AG10803 (cell line): ENCODE measurements at regions not wholly inside any gene's neighbourhood (a gene's known extent, or its start where the extent isn't known, plus 50 kb on each side); places are given as distances from the start of the nearest gene placed in this dataset.
"Not testable (repeated sequence)": the region's sequence is repeated elsewhere in the genome, so short reads cannot be mapped to it uniquely, and the experiment has no call there.

Source experiments
- DNase-seq: peaks from one replicate; pipeline ENCODE4 v3.0.0; 2010; ENCODE audit warnings: low read depth
- H3K4me3 ChIP-seq: 2 replicates; pipeline ENCODE4 v1.5.1; 2011; ENCODE audit warnings: mild to moderate bottlenecking, low read length, control low read depth
- TF ChIP-seq, protein P1 (sequence below): conservative IDR thresholded peaks from 2 replicates; pipeline ENCODE4 v1.5.1; 2011; ENCODE audit warnings: mild to moderate bottlenecking, low read length, control low read depth, inconsistent platforms

DNA sequence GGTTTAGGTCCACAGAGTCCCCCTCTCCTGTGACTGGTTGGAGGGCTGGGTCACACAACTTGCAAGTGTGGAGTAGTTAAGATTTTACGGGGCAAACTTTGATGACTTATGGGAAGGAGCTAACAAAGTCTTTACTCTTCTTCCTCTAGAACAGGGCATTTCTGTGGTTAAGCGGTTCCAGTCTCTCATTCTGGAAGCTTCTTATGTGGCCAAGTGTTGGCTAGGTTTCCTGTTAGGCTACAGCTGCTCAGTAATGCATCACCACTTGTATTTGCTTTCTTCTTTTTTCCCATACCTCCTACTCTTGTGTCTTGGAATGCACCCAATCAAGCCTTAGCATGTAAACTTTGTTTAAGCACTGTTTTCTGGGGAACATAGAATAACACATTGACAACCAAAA, 100.6 kb upstream of the PLAAT1 start:
- H3K4me3 ChIP-seq = no peak overlapping the region
- DNase-seq = peak; percentile 12
- TF ChIP-seq, protein P1, sequence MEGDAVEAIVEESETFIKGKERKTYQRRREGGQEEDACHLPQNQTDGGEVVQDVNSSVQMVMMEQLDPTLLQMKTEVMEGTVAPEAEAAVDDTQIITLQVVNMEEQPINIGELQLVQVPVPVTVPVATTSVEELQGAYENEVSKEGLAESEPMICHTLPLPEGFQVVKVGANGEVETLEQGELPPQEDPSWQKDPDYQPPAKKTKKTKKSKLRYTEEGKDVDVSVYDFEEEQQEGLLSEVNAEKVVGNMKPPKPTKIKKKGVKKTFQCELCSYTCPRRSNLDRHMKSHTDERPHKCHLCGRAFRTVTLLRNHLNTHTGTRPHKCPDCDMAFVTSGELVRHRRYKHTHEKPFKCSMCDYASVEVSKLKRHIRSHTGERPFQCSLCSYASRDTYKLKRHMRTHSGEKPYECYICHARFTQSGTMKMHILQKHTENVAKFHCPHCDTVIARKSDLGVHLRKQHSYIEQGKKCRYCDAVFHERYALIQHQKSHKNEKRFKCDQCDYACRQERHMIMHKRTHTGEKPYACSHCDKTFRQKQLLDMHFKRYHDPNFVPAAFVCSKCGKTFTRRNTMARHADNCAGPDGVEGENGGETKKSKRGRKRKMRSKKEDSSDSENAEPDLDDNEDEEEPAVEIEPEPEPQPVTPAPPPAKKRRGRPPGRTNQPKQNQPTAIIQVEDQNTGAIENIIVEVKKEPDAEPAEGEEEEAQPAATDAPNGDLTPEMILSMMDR = no peak

DNA sequence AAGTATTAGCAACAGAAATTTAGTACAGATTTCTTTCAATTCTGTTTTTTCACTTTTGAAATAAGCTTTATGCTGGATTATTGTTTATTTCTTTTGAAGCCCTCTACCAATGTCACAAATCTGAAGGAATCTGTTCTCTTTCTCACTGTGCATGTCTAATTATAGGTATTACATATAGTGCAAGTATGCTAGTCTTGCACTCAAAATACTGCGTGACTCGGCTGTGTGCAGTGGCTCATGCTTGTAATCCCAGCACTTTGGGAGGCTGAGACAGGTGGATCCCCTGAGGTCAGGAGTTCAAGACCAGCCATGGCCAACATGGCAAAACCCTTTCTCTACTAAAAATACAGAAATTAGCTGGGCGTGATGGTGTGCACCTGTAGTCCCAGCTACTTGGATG, 95.8 kb upstream of the PLAAT1 start:
- TF ChIP-seq, protein P1 = no peak
- no peak overlapping the region for H3K4me3 ChIP-seq

DNA sequence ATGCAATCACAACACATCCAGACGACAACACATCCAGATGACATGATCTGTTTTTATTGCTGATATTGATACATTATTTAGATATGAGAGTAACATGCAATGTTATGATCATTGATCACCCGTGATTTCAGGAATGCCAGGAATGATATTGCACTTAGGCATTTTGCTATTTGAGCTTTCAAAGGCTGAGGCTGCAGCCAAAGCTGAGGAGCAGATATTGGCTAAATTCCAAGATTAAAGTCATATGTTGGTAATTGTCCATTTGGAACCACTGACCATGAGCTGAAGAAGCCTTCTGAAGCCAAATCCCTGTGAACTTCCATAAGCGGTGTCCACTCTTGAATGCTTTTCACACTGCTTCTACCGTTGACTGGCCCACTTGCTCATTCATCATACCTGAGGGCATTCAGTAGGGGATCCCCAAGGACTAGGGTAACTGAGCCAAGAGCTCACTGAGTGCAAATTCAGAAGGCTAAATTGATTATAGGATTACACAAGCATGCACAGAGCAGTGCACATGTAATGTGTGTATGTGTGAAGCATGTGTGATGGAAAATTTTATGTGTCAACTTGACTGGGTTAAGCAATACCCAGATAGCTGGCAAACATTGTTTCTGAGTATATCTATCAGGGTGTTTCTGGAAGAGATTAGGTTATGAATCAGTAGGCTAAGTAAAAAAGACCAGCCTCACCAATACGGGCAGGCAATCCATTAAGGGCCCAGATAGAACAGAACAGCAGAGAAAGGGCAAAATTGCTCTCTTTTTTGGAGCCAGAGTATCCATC, 92.1 kb upstream of the PLAAT1 start:
- DNase-seq = no peak
- H3K4me3 ChIP-seq = no peak overlapping the region
- TF ChIP-seq, protein P1 = no peak

More for the DNA sequence above, 95.8 kb upstream of the PLAAT1 start:
- no peak for DNase-seq

DNA sequence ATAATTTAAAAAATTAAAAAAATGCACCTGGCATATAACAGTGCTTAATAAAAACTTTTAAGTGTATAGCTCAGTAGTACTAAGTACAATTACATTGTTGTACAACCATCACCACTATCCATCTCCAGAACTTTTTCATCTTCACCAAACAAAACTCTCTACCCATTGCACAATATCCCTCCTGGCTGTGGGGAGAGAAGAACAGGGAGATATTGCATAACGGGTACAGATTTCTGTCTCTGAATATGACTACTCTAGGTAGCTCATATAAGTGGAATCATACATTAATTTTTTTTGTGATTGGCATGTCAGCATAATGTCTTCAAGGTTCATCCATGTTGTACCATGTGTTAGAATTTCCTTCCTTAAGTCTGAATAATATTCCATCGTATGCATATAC, 91.0 kb upstream of the PLAAT1 start:
- DNase-seq = no peak
- H3K4me3 ChIP-seq = no peak overlapping the region
- TF ChIP-seq, protein P1 = no peak

DNA sequence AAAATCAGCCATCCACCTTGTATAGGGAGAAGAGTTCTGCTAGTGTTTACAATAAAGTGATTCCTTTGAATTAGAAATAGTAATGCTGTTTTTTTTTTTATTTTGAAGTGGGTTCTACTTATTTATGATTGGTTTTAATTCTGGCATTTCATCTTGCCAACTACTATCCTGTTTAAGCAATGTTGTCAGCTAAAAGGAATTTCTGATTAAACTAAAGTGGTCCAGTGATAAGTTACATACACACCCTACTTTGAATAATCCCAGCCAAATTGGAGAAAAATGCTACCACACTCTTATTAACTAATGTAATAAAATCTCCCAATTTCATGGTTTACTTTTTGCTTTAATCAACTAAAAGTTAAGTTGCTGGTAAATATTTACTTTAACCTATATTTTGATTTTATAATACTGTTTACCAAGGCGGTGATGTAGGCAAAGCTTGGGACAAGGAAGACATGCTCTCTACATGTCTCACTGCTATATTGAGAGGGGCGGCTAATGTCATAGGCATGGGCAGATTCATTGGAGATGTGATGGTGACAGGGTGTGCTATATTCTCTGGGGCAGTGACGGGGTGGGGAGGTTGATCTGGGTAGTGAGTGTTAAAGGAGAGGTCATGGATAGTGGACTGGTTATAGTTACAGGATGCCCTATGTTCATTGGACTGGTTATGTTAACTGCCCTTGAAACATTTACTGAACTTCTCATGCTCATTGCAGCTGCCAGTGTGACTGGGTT, 85.8 kb upstream of the PLAAT1 start:
- not testable (repeated sequence) for H3K4me3 ChIP-seq, DNase-seq

DNA sequence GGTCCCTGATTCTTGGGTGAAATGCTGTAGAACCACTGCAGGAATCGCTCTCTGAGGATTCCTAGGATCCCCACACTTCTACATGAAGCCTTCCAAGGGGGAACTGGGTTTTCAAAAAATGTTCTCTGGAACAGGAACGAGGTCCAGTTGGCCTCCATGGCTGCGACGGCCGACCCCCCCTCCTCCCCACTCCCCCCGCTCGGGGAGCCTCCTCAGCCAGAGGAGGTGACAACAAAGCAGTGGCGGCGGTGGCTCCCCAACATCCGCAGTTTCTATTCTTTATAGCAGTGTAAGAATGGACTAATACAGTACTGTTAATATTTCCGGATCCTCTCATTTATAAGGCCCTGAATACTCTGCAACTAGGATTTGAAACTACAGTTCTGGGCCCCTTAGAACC, 84.0 kb upstream of the PLAAT1 start:
- TF ChIP-seq, protein P1 = no peak
- no peak for DNase-seq
- no peak overlapping the region for H3K4me3 ChIP-seq

DNA sequence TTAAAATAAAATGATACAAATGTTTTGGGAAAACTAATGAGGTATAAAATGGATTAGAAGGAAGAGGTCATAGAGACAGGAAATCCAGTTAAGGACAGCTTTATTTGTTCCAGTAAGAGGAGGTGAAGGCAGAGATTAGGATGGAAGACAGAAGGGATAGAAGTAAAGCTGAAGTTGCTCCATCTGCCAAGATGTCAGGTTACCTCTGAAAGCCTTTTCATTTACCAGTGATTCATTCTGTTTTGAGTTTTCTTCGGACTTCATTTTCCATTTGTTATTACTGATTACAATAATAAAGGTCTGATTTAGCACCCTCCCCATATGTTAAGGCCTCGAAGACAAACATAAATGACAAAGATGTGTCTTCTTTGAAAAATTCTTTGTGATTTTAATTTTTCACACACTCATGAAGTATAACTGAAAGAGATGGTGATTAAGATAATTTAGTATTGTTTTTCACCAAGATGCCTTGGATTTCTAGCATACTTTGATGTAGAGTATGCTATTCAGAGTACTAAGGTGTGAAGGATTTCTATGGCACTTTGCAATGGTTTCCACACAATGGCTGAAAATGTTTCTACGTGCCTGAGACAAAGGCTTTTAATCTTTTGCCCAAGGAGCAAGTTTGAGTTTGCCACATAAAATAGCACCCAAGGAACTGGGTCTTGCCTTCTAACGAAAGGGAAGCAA, 75.4 kb upstream of the PLAAT1 start:
- DNase-seq = no peak
- TF ChIP-seq, protein P1 = no peak
- no peak overlapping the region for H3K4me3 ChIP-seq
